ENCODE measurements at regions not wholly inside any gene's neighbourhood (a gene's known extent, or its start where the extent isn't known, plus 50 kb on each side); places are given as distances from the start of the nearest gene placed in this dataset.

GRCh38 chr5:8247049-8247899 lies 378.3 kb downstream of the MTRR start:
- no peak for DNase-seq

- no peak for DNase-seq
Measured at GRCh38 chr5:8253376-8253775, 384.4 kb downstream of the MTRR start.

- no peak for DNase-seq
Measured at GRCh38 chr5:8254674-8255073, 385.7 kb downstream of the MTRR start.

GRCh38 chr5:8258801-8259200 lies 389.9 kb downstream of the MTRR start:
- no peak for DNase-seq

- no peak for DNase-seq
Measured at GRCh38 chr5:8270246-8270645, 401.3 kb downstream of the MTRR start.

- DNase-seq = no peak
Measured at GRCh38 chr5:8280711-8281363, 411.9 kb downstream of the MTRR start.

- no peak for DNase-seq
Measured at GRCh38 chr5:8288334-8288733, 419.4 kb downstream of the MTRR start.

- DNase-seq = no peak
Measured at GRCh38 chr5:8288897-8289516, 420.1 kb downstream of the MTRR start.

GRCh38 chr5:8289779-8290178 lies 420.8 kb downstream of the MTRR start:
- no peak for DNase-seq

GRCh38 chr5:8290721-8291120 lies 421.8 kb downstream of the MTRR start:
- DNase-seq = no peak

GRCh38 chr5:8291641-8292040 lies 422.7 kb downstream of the MTRR start:
- DNase-seq = no peak

- DNase-seq = no peak
Measured at GRCh38 chr5:8295141-8295540, 426.2 kb downstream of the MTRR start.

GRCh38 chr5:8299716-8300115 lies 430.8 kb downstream of the MTRR start:
- no peak for DNase-seq

- no peak for DNase-seq
Measured at GRCh38 chr5:8304341-8304740, 435.4 kb downstream of the MTRR start.

- DNase-seq = no peak
Measured at GRCh38 chr5:8306288-8306896, 437.4 kb downstream of the MTRR start.

GRCh38 chr5:8314965-8315364 lies 446.0 kb downstream of the MTRR start:
- DNase-seq = no peak

- no peak for DNase-seq
Measured at GRCh38 chr5:8316608-8317280, 447.8 kb downstream of the MTRR start.

GRCh38 chr5:8317335-8317734 lies 448.4 kb downstream of the MTRR start:
- DNase-seq = no peak

GRCh38 chr5:8320244-8320643 lies 451.3 kb downstream of the MTRR start:
- no peak for DNase-seq

- DNase-seq = no peak
Measured at GRCh38 chr5:8321272-8321671, 452.3 kb downstream of the MTRR start.

- no peak for DNase-seq
Measured at GRCh38 chr5:8322484-8322883, 453.5 kb downstream of the MTRR start.

- DNase-seq = no peak
Measured at GRCh38 chr5:8327016-8327415, 458.1 kb downstream of the MTRR start.

- DNase-seq = no peak
Measured at GRCh38 chr5:8329773-8330172, 460.8 kb downstream of the MTRR start.

Measured in SIG-M5 (cell line).